K562 (cell line): ENCODE measurements at regions not wholly inside any gene's neighbourhood (a gene's known extent, or its start where the extent isn't known, plus 50 kb on each side); places are given as distances from the start of the nearest gene placed in this dataset.

ENCODE experiments used
- ATAC-seq: fragments of 200-7000 bp; cut with Tn5 transposase; 3 replicates; pipeline ENCODE4 v1.9.1; 2020; ENCODE audit warnings: moderate library complexity
- BruUV-seq: library from RNA; stranded (reverse); fragments of 400-500 nt; replicated peaks from 2 replicates; lab custom pipeline; 2021; lab: Mats Ljungman, UMichigan
- CTCF ChIA-PET: fragments of 300-600 bp; formaldehyde crosslinking; extraction: SDS; loops from one replicate; lab custom pipeline; 2021; ENCODE audit warnings: low intra/inter-chr PET ratio; lab: Yijun Ruan, JAX
- POLR2A ChIA-PET: fragments of 300-600, 350-650 bp; sonication (Branson Sonifier 250); formaldehyde crosslinking; extraction: SDS; loops from one replicate; lab custom pipeline; 2021; ENCODE audit warnings: antibody characterized with exemption, inconsistent platforms; lab: Yijun Ruan, JAX
- DNase-seq, 4 experiments: peaks; one replicate each; pipeline versions ENCODE4 v3.0.0 to v3.0.0-alpha.2; 2011 to 2018; ENCODE audit warnings: low spot score in 3 of 4, mixed read lengths in 3 of 4; ENCODE audit errors: extremely low read depth in 1 of 4
- FAIRE-seq: peaks from 2 replicates; lab custom pipeline; 2011; peaks lifted over from hg19 to GRCh38; lab: Jason Lieb, UNC
- H2AFZ ChIP-seq: 2 replicates; pipeline ENCODE4 v1.6.0; 2011; ENCODE audit warnings: low read depth, low read length, control low read depth, inconsistent platforms
- H3K27ac ChIP-seq: fragments of 200-600 bp; 3 replicates; pipeline ENCODE4 v1.8.0; 2011; ENCODE audit warnings: low read depth, mild to moderate bottlenecking, control low read depth, inconsistent platforms, low read length, moderate library complexity, mixed read lengths; ENCODE audit errors: extremely low read depth
- H3K27me3 ChIP-seq, 2 experiments: fragments of 300-600 bp in 1 of 2; 2 replicates in 1 of 2; 3 replicates in 1 of 2; pipeline versions ENCODE4 v1.6.0 to v1.8.0; 2011; ENCODE audit warnings: inconsistent platforms in 2 of 2, low read length in 2 of 2, mild to moderate bottlenecking in 1 of 2, mixed read lengths in 1 of 2, moderate library complexity in 1 of 2; ENCODE audit not compliant: control insufficient read depth in 2 of 2, insufficient read depth in 2 of 2
- H3K36me3 ChIP-seq: fragments of 300-600 bp; 3 replicates; pipeline ENCODE4 v1.8.0; 2011; ENCODE audit warnings: mild to moderate bottlenecking, low read length, inconsistent platforms; ENCODE audit not compliant: control insufficient read depth, insufficient read depth
- H3K4me1 ChIP-seq, 2 experiments: fragments of 200-600 bp in 1 of 2; replicated peaks in 1 of 2; 2 replicates in 1 of 2; 3 replicates in 1 of 2; pipeline versions ENCODE4 v1.5.1 to v1.8.0; 2011; ENCODE audit warnings: inconsistent platforms in 2 of 2, low read length in 2 of 2, mild to moderate bottlenecking in 1 of 2, mixed read lengths in 1 of 2, moderate library complexity in 1 of 2; ENCODE audit not compliant: control insufficient read depth in 2 of 2, insufficient read depth in 2 of 2
- H3K4me2 ChIP-seq: 2 replicates; pipeline ENCODE4 v1.6.1; 2011; ENCODE audit warnings: low read length, control low read depth, inconsistent platforms, mixed read lengths; ENCODE audit not compliant: insufficient read depth
- H3K4me3 ChIP-seq: fragments of 200-600 bp; sonication (generic), shearing (Covaris generic); 2 replicates; pipeline ENCODE4 v1.5.1; 2016; ENCODE audit warnings: control low read depth, inconsistent platforms
- H3K79me2 ChIP-seq: fragments of 200-600 bp; 3 replicates; pipeline ENCODE4 v1.8.0; 2011; ENCODE audit warnings: low read length, inconsistent platforms; ENCODE audit not compliant: control insufficient read depth, insufficient read depth
- H3K9ac ChIP-seq, 2 experiments: 2 replicates each; pipeline versions ENCODE4 v1.6.0 to v1.6.1; 2011; ENCODE audit warnings: low read depth in 2 of 2, low read length in 2 of 2, control low read depth in 1 of 2, inconsistent platforms in 1 of 2, mild to moderate bottlenecking in 1 of 2, mixed read lengths in 1 of 2; ENCODE audit not compliant: insufficient read depth in 1 of 2
- H3K9me1 ChIP-seq: one replicate; pipeline ENCODE4 v1.6.0; 2011; ENCODE audit warnings: inconsistent platforms, mild to moderate bottlenecking, low read length, moderate library complexity; ENCODE audit not compliant: control insufficient read depth, insufficient read depth
- H3K9me3 ChIP-seq: replicated peaks from 2 replicates; pipeline ENCODE4 v1.5.1; 2011; ENCODE audit warnings: low read depth, low read length, inconsistent platforms; ENCODE audit not compliant: control insufficient read depth, insufficient read depth
- H4K20me1 ChIP-seq: replicated peaks from 2 replicates; pipeline ENCODE4 v1.6.1; 2011; ENCODE audit warnings: low read length, inconsistent platforms, mixed read lengths; ENCODE audit not compliant: control insufficient read depth, insufficient read depth
- CSDE1 ChIP-seq, 2 experiments: fragments of 450-650 bp; IDR thresholded peaks; 2 replicates each; pipeline ENCODE4 v1.6.1; 2016; ENCODE audit warnings: mild to moderate bottlenecking in 1 of 2
- FOXK1 ChIP-seq: sonication (generic); formaldehyde crosslinking; IDR thresholded peaks from 2 replicates; pipeline ENCODE4 v1.8.0; 2022; ENCODE audit warnings: missing genetic modification reagents, mild to moderate bottlenecking, borderline replicate concordance
- FUS ChIP-seq: fragments of 200-400 bp; formaldehyde crosslinking; optimal IDR thresholded peaks from 2 replicates; pipeline ENCODE3; 2017; ENCODE audit warnings: low read depth, low read length
- HDAC6 ChIP-seq: IDR thresholded peaks from 2 replicates; pipeline ENCODE4 v1.6.1; 2012; ENCODE audit warnings: low read depth, mild to moderate bottlenecking, control low read depth, inconsistent platforms, low read length, moderate library complexity
- HEY1 ChIP-seq: fragments of 250-450 bp; sonication (Bioruptor Pico); IDR thresholded peaks from 2 replicates; pipeline ENCODE4 v1.5.0; 2020; ENCODE audit warnings: mild to moderate bottlenecking, moderate library complexity, borderline replicate concordance
- LCOR ChIP-seq: sonication (generic); formaldehyde crosslinking; IDR thresholded peaks from 2 replicates; pipeline ENCODE4 v1.8.0; 2022; ENCODE audit warnings: mild to moderate bottlenecking, missing genetic modification reagents
- MCM3 ChIP-seq: fragments of 450-650 bp; IDR thresholded peaks from 2 replicates; pipeline ENCODE4 v1.6.1; 2016
- MYNN ChIP-seq, 2 experiments: sonication (generic); formaldehyde crosslinking in 1 of 2; IDR thresholded peaks; 2 replicates each; pipeline versions ENCODE4 v1.5.0 to v1.6.1; 2016 to 2020; ENCODE audit warnings: antibody characterized with exemption in 1 of 2, missing genetic modification reagents in 1 of 2
- PRMT5 ChIP-seq: sonication (generic); formaldehyde crosslinking; IDR thresholded peaks from 2 replicates; pipeline ENCODE4 v1.5.0; 2020; ENCODE audit warnings: missing genetic modification reagents
- PTRF ChIP-seq: fragments of 450-650 bp; IDR thresholded peaks from 2 replicates; pipeline ENCODE4 v1.6.1; 2016; ENCODE audit warnings: mild to moderate bottlenecking, missing genetic modification characterization, missing compliant biosample characterization
- THRAP3 ChIP-seq: fragments of 450-650 bp; IDR thresholded peaks from 2 replicates; pipeline ENCODE4 v1.6.1; 2016; ENCODE audit warnings: mild to moderate bottlenecking, inconsistent platforms, borderline replicate concordance
- ZNF121 ChIP-seq: sonication (generic); formaldehyde crosslinking; conservative IDR thresholded peaks from 2 replicates; pipeline ENCODE4 v1.8.0; 2022; ENCODE audit warnings: missing genetic modification reagents
- ZNF274 ChIP-seq: IDR thresholded peaks from 2 replicates; pipeline ENCODE4 v1.6.1; 2011; ENCODE audit warnings: low read depth, mild to moderate bottlenecking, low read length, moderate library complexity, borderline replicate concordance
- WGBS: fragments of 100-300 bp; shearing (Covaris generic); methylation state at CpG from one replicate; pipeline ENCODE4 v1.1.6; 2016; ENCODE audit warnings: low coverage, mixed read lengths; ENCODE audit not compliant: insufficient coverage; ENCODE audit errors: missing lambda C conversion rate; 5-methylcytosine and 5-hydroxymethylcytosine counted together
- in situ Hi-C: fragments of 300-500 bp; cut with MboI; formaldehyde crosslinking; loops from 4 replicates; pipeline ENCODE4 v1.15.0; 2018; ENCODE audit warnings: inconsistent platforms, mixed read lengths
- intact Hi-C: fragments of 100-400 bp; cut with micrococcal nuclease; formaldehyde crosslinking; loops from 2 replicates; pipeline ENCODE4 v1.14.2; 2022

DNA sequence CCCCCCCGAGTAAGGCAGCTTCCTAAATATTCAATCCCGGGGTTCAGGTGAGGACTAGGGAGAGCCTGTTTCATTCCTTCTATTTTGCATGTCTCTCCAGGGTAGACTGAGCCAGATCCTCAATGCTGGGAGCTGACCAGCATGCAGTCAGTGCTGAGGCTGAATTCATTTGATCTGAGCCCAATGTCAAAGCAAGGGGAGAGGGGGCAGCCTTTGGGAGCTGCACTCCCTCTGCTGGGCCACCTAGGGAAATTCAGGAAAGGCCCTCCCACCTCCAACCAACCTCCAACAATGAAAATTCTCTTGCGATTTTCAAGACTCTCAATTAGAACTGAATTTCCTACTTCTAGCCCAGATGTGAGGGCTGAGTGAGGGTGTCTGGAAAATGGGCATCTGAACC, 371.2 kb downstream of the NPHP4 start (continued):
- no peak for TF ChIP-seq CSDE1 (IDR thresholded peaks at IDR 0.05)
- no peak for TF ChIP-seq MCM3
- TF ChIP-seq LCOR (CRISPR knock-in tag): no peak
- TF ChIP-seq HEY1: no peak

DNA sequence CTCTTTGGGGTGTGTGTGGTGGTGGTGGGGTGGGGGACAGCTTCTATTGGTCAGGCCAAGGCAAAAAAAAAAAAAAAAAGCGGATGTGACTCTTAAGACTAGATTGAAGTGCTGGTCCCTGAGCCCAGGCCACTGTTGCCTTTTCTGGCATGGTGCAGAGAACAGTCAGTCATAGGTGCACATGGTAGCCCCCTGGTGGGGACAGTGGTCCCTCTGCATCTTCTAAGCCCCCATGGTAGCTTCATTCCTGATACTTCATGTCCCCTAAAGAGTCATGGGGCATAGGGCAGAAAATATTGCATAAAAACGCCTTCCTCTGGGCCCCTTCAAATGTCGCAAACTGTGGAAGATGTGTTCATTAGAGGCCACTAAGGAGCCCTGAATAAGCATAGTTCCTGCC, 371.8 kb downstream of the NPHP4 start:
- Histone ChIP-seq H3K9ac (no peak overlapping the region), H3K36me3 (no peaks in the 10 kb centered on the region), H3K4me1 (no peaks in the 10 kb centered on the region), H4K20me1 (peaks cover 5% of the 10 kb centered on the region; the same call in 1 of the 2 replicates), H3K9me1 (no peaks in the 10 kb centered on the region), H3K4me2 (no peak overlapping the region), H3K27ac (no peak overlapping the region), H3K4me3 (no peak overlapping the region), H3K79me2 (no peaks in the 10 kb centered on the region), H3K27me3 (peaks cover 13 to 52% of the 10 kb centered on the region in 2 experiments; a peak in 4 of 5 replicates), H3K9me3 (no peaks in the 10 kb centered on the region), H2AFZ (no peak overlapping the region)
- FAIRE-seq (no peak), DNase-seq (no peak), ATAC-seq (no peak; the same call in 2 of the 3 replicates)
- intact Hi-C loops (no loop called here), in situ Hi-C loops (no loop called here)
- no TSS peak for BruUV-seq
- no peak for TF ChIP-seq HDAC6
- TF ChIP-seq FUS: no peak
- TF ChIP-seq PRMT5 (CRISPR knock-in tag): no peak
- TF ChIP-seq MYNN (IDR thresholded peaks at IDR 0.05): no peak
- TF ChIP-seq MYNN (CRISPR knock-in tag; IDR thresholded peaks at IDR 0.05): no peak
- no peak for TF ChIP-seq PTRF (tag)
- no peak for TF ChIP-seq ZNF121 (CRISPR knock-in tag)
- no peak for TF ChIP-seq ZNF274
- TF ChIP-seq THRAP3: no peak
- TF ChIP-seq FOXK1 (CRISPR knock-in tag): no peak
- POLR2A ChIA-PET: interaction anchor here (0.9 kb wide), 1 partner anchor 18 kb away, joined by 3 read pairs; no protein-coding TSS in a partner anchor
- CTCF ChIA-PET: no interaction called here
- 2% methylated on average over 3 of the region's 3 CpGs for WGBS
